ENCODE measurements at regions not wholly inside any gene's neighbourhood (a gene's known extent, or its start where the extent isn't known, plus 50 kb on each side); places are given as distances from the start of the nearest gene placed in this dataset.

DNA sequence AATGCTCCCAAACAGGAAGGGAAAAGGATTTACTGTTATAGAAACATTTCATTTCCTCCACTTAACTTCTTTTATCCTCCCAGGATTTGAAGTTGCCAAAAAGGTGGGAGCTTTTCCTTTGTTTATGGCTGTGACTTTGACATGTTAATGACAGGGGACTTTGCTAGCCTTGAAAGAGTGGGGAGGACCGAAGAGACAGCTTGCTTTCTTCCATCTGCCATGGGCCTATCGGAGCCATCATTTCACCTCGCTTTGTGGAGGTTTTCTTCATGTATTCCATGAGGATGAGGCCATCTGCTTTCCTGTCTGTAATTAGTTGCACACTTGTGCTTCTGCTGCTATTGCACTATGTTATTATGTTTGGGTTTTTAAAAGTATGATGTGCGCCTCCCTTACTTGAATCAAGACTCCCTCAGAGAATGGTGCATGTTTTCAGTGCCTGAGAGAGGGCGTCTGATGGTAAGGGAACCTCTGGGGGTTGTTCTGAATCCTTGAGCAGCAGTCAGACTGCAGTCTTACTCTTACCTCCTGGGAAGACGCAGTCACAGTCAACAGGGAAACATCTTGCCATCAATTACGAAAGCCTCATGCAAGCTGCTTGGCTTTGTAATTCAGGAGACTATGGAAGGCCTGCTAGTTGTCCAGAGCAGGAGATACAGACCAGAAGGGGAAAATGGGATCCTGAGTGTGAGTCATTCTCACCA lies 173.3 kb upstream of the MGAT5 start:
- H3K4me1 ChIP-seq, result no peaks in the 10 kb centered on the region
- TF ChIP-seq, protein P1, sequence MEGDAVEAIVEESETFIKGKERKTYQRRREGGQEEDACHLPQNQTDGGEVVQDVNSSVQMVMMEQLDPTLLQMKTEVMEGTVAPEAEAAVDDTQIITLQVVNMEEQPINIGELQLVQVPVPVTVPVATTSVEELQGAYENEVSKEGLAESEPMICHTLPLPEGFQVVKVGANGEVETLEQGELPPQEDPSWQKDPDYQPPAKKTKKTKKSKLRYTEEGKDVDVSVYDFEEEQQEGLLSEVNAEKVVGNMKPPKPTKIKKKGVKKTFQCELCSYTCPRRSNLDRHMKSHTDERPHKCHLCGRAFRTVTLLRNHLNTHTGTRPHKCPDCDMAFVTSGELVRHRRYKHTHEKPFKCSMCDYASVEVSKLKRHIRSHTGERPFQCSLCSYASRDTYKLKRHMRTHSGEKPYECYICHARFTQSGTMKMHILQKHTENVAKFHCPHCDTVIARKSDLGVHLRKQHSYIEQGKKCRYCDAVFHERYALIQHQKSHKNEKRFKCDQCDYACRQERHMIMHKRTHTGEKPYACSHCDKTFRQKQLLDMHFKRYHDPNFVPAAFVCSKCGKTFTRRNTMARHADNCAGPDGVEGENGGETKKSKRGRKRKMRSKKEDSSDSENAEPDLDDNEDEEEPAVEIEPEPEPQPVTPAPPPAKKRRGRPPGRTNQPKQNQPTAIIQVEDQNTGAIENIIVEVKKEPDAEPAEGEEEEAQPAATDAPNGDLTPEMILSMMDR (IDR thresholded peaks at IDR 0.05), result no peak
- H3K27ac ChIP-seq, result no peak overlapping the region
- H3K9me3 ChIP-seq, result no peaks in the 10 kb centered on the region
- H3K4me3 ChIP-seq, result no peak overlapping the region
- no peaks in the 10 kb centered on the region for H3K27me3 ChIP-seq
- H3K36me3 ChIP-seq, result no peaks in the 10 kb centered on the region
- no peak for DNase-seq (ENCODE audit: low spot score in 2 of 2)
- intact Hi-C loops (cut with DNase I), result no loop called here

DNA sequence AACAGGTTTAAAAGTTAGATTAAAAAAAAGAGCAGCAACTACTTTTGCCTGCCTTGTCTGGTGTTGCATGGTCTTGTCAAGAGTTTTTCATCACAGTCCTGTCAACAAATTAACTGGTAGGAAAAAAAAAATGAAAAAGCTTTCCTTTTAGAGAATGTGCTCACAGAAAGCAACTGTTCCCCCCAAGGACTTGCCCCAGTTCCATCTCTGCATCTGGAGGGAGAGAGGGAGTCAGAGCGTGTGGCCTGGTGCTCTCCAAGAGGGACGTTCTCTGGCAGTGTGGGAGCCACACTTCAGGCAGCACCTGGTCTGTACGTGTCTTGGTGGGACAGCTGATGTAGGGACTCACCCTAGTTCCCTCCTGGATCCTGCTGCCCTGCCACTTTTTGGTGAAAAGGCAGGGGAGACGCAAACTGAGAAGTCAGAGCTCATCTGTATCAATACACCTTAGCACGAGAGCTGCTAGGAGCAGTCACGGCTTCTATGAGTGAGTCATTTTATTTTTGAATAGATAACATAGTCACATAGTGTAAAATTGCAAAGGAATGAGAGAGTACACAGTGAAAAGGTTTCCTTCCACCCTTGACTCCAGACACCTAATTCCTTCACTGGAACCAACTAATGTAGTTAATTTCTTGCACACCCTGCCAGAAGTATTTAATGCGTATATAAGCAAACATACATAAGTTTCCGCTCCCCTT lies 172.5 kb upstream of the MGAT5 start:
- H3K4me1 ChIP-seq, result no peaks in the 10 kb centered on the region
- intact Hi-C loops (cut with DNase I), result no loop called here
- TF ChIP-seq, protein P1 (IDR thresholded peaks at IDR 0.05), result no peak
- no peaks in the 10 kb centered on the region for H3K36me3 ChIP-seq
- no peaks in the 10 kb centered on the region for H3K9me3 ChIP-seq
- no peaks in the 10 kb centered on the region for H3K27me3 ChIP-seq
- no peak overlapping the region for H3K4me3 ChIP-seq
- H3K27ac ChIP-seq, result no peak overlapping the region
- no peak for DNase-seq (ENCODE audit: low spot score in 2 of 2)

DNA sequence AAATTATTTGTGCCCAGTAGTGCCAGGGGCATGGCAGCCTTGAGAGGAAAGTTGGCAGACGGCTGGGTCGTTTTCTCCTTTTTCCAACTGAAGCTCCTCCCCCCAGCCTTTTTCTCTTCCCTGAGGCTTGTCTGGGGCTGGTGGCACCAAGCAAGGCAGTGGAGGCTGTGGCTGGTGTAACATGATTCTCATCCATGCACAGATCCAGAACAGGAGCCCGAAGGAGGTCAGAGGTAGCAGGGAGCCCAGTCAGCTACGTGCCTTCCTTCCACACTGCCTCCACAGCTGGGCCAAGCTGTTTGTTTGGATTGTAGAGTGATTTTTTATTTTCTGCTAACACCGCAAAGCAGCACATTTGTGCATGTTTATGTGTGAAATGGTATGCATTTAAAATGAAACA lies 170.3 kb upstream of the MGAT5 start:
- Histone ChIP-seq H3K27ac (no peak overlapping the region), H3K4me1 (no peaks in the 10 kb centered on the region), H3K4me3 (no peak overlapping the region), H3K9me3 (no peaks in the 10 kb centered on the region), H3K27me3 (no peaks in the 10 kb centered on the region), H3K36me3 (no peaks in the 10 kb centered on the region)
- no peak for DNase-seq (ENCODE audit: low spot score in 2 of 2)
- intact Hi-C loops (cut with DNase I), result no loop called here
- TF ChIP-seq, protein P1 (IDR thresholded peaks at IDR 0.05), result no peak

DNA sequence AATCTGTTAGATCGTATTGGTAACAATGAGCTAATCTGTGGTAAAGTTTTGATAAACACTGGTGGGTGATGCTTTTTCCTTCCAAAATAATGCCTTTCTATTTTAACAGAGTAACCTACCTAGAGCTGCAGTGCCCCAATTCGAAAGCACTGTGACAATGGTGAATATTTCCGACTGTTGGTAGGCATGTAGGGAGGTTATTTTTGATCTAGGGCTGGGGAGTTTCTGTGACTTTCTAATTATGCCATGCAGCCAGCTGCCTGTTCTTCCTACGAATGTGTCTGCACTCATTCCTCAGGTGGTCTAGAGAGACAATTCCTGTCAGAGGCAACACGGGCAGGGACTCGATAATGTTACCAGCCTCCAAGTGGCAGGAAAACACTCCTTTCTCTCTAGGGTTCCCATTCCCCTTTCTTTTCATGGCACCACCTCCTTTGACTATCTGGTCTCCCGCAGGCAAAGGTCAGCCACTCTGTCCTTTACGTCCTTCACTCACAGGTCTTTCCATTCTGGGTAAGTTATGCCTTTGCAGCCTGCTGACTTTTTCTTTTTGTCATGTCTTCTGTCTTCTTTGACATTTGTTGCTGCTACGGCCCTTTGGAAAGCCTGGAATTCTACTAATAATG lies 167.2 kb upstream of the MGAT5 start:
- H3K27ac ChIP-seq, result no peak overlapping the region
- H3K4me1 ChIP-seq, result no peaks in the 10 kb centered on the region
- intact Hi-C loops (cut with DNase I), result no loop called here
- H3K9me3 ChIP-seq, result no peaks in the 10 kb centered on the region
- no peak overlapping the region for H3K4me3 ChIP-seq
- TF ChIP-seq, protein P1 (IDR thresholded peaks at IDR 0.05), result no peak
- no peak for DNase-seq (ENCODE audit: low spot score in 2 of 2)
- no peaks in the 10 kb centered on the region for H3K27me3 ChIP-seq
- no peaks in the 10 kb centered on the region for H3K36me3 ChIP-seq

DNA sequence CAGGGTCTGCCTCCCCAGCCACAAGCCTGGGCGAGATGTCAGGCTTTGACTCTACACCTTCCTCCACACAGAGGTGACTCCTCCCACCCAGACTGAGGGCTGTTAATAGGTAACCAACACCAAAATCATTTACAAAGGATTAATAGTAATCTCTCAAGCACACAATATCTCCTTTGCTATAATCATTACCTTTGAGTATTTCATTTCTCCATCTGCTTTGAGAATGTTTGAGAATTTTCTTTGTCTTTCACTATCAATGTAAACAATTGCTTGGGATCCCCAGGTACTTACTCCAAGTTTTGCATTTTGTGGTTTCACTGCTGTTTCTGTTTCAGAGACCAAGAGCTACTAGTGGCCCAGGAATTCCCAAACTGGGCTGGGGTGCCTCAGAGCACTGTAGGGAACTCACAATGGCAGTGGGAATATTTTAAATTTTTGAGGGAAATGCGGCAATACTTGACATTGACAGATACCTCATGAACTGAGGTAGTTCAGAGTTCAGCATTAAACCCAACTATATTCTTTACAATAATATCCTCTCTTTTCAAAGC lies 166.4 kb upstream of the MGAT5 start:
- H3K9me3 ChIP-seq, result no peaks in the 10 kb centered on the region
- TF ChIP-seq, protein P1 (IDR thresholded peaks at IDR 0.05), result no peak
- H3K4me3 ChIP-seq, result no peak overlapping the region
- no peaks in the 10 kb centered on the region for H3K36me3 ChIP-seq
- no peak for DNase-seq (ENCODE audit: low spot score in 2 of 2)
- H3K27ac ChIP-seq, result no peak overlapping the region
- no peaks in the 10 kb centered on the region for H3K27me3 ChIP-seq
- intact Hi-C loops (cut with DNase I), result no loop called here
- H3K4me1 ChIP-seq, result no peaks in the 10 kb centered on the region
